Epithelial cell of proximal tubule (primary cell): ENCODE measurements at regions not wholly inside any gene's neighbourhood (a gene's known extent, or its start where the extent isn't known, plus 50 kb on each side); places are given as distances from the start of the nearest gene placed in this dataset.
"Not testable (repeated sequence)": the region's sequence is repeated elsewhere in the genome, so short reads cannot be mapped to it uniquely, and the experiment has no call there.

ENCODE experiments used
- DNase-seq: peaks from one replicate; pipeline ENCODE4 v3.0.0-alpha.2; 2011; ENCODE audit warnings: low read depth
- H3K4me3 ChIP-seq: 2 replicates; pipeline ENCODE4 v1.5.1; 2011; ENCODE audit warnings: low read depth, mild to moderate bottlenecking, low read length
- CTCF ChIP-seq: conservative IDR thresholded peaks from 2 replicates; pipeline ENCODE4 v1.5.1; 2012; ENCODE audit warnings: low read depth, mild to moderate bottlenecking, low read length

- H3K4me3 ChIP-seq = no peak overlapping the region
- DNase-seq = no peak
- TF ChIP-seq CTCF = no peak
Measured at GRCh38 chr5:51802551-51803184, 419.4 kb downstream of the ISL1 start.

- DNase-seq = no peak
- H3K4me3 ChIP-seq = no peak overlapping the region
- TF ChIP-seq CTCF = no peak
Measured at GRCh38 chr5:51806677-51807076, 423.4 kb downstream of the ISL1 start.

GRCh38 chr5:51810592-51810991, 427.3 kb downstream of the ISL1 start:
- no peak for TF ChIP-seq CTCF
- DNase-seq = peak; percentile 32

GRCh38 chr5:51811883-51812471, 428.7 kb downstream of the ISL1 start:
- DNase-seq = no peak
- no peak overlapping the region for H3K4me3 ChIP-seq
- TF ChIP-seq CTCF = no peak

More at GRCh38 chr5:51810592-51810991, 427.3 kb downstream of the ISL1 start:
- no peak overlapping the region for H3K4me3 ChIP-seq

GRCh38 chr5:51814817-51815216, 431.6 kb downstream of the ISL1 start:
- H3K4me3 ChIP-seq, DNase-seq: not testable (repeated sequence)

GRCh38 chr5:51816427-51816826, 433.2 kb downstream of the ISL1 start:
- no peak overlapping the region for H3K4me3 ChIP-seq
- no peak for TF ChIP-seq CTCF
- no peak for DNase-seq

- no peak for DNase-seq
- no peak for TF ChIP-seq CTCF
Measured at GRCh38 chr5:51821697-51822096, 438.4 kb downstream of the ISL1 start.

More at GRCh38 chr5:51821697-51822096, 438.4 kb downstream of the ISL1 start:
- no peak overlapping the region for H3K4me3 ChIP-seq
